ENCODE measurements at regions not wholly inside any gene's neighbourhood (a gene's known extent, or its start where the extent isn't known, plus 50 kb on each side); places are given as distances from the start of the nearest gene placed in this dataset.

GRCh38 chr7:92976931-92977330, 140.6 kb upstream of the CDK6 start:
- TF ChIP-seq, protein P1, sequence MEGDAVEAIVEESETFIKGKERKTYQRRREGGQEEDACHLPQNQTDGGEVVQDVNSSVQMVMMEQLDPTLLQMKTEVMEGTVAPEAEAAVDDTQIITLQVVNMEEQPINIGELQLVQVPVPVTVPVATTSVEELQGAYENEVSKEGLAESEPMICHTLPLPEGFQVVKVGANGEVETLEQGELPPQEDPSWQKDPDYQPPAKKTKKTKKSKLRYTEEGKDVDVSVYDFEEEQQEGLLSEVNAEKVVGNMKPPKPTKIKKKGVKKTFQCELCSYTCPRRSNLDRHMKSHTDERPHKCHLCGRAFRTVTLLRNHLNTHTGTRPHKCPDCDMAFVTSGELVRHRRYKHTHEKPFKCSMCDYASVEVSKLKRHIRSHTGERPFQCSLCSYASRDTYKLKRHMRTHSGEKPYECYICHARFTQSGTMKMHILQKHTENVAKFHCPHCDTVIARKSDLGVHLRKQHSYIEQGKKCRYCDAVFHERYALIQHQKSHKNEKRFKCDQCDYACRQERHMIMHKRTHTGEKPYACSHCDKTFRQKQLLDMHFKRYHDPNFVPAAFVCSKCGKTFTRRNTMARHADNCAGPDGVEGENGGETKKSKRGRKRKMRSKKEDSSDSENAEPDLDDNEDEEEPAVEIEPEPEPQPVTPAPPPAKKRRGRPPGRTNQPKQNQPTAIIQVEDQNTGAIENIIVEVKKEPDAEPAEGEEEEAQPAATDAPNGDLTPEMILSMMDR (IDR thresholded peaks at IDR 0.05; ENCODE audit: insufficient read depth, low read depth, low read length): no peak
- H3K4me3 ChIP-seq (ENCODE audit: low read depth, low read length): no peak overlapping the region
- no peak for DNase-seq (ENCODE audit: low read depth)

GRCh38 chr7:92973974-92974373, 137.6 kb upstream of the CDK6 start:
- no peak for DNase-seq (ENCODE audit: low read depth)
- H3K4me3 ChIP-seq (ENCODE audit: low read depth, low read length): no peak overlapping the region
- TF ChIP-seq, protein P1 (IDR thresholded peaks at IDR 0.05; ENCODE audit: insufficient read depth, low read depth, low read length): no peak

- TF ChIP-seq, protein P1 (IDR thresholded peaks at IDR 0.05; ENCODE audit: insufficient read depth, low read depth, low read length): no peak
- H3K4me3 ChIP-seq (ENCODE audit: low read depth, low read length): no peak overlapping the region
- DNase-seq (ENCODE audit: low read depth): no peak
Measured at GRCh38 chr7:92973293-92973731, 136.9 kb upstream of the CDK6 start.

DNA sequence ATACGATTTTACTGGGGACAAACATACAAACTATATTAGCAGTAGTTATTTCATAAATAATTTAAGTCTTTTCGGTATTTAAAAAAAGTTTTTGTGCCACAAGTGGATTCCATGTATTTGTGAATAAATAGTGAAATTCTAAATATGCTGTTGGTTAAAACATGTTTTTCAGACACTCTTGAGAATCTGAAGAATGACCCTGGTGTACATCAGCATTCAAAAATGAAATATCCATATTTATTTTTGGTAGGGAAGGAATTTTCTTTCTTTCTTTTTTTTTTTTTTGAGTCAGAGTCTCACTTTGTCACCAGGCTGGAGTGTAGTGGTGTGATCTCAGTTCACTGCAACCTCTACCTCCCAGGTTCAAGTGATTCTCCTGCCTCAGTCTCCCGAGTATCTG, 136.1 kb upstream of the CDK6 start:
- no peak for DNase-seq (ENCODE audit: low read depth)
- no peak overlapping the region for H3K4me3 ChIP-seq (ENCODE audit: low read depth, low read length)
- TF ChIP-seq, protein P1 (IDR thresholded peaks at IDR 0.05; ENCODE audit: insufficient read depth, low read depth, low read length): no peak

DNA sequence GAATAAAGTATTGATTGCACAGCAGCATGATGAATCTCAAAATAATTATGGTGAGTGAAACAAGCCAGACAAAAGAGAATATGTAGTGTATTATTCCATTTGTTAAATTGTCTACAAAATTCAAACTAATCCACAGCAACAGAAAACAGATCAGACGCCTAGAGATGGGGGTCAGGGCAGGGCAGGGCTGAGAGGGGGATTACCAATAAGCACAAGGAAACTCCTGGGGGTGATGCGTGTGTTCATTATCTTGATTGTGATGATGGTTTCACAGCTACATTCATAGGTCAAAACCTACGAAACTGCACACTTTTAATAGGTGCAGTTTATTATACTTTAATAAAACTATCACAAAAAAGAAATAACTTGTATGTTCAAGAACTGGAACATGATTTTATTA, 132.7 kb upstream of the CDK6 start:
- TF ChIP-seq, protein P1 (IDR thresholded peaks at IDR 0.05; ENCODE audit: insufficient read depth, low read depth, low read length): no peak
- no peak for DNase-seq (ENCODE audit: low read depth)
- H3K4me3 ChIP-seq (ENCODE audit: low read depth, low read length): no peak overlapping the region

GRCh38 chr7:92968502-92968901, 132.1 kb upstream of the CDK6 start:
- DNase-seq (ENCODE audit: low read depth): no peak
- no peak overlapping the region for H3K4me3 ChIP-seq (ENCODE audit: low read depth, low read length)
- TF ChIP-seq, protein P1 (IDR thresholded peaks at IDR 0.05; ENCODE audit: insufficient read depth, low read depth, low read length): no peak

DNA sequence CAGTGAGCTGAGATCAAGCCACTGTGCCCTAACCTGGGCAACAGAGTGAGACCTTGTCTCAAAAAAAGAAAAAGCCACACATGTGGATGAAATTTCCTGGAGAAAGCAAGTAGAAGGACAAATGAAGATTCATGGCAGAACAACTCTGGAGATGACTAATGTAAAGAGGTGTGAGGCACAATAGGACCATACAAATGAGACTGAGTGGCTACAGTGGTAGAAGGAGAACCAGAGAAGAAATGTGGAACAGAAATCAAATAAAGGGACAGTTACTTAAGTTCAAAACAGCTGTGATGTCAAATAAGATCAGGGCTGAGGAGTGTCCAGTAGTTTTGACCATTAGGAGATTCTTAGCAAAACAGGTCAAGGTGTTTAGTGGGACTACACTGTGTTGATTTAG, 130.9 kb upstream of the CDK6 start:
- no peak for DNase-seq (ENCODE audit: low read depth)
- H3K4me3 ChIP-seq (ENCODE audit: low read depth, low read length): no peak overlapping the region
- TF ChIP-seq, protein P1 (IDR thresholded peaks at IDR 0.05; ENCODE audit: insufficient read depth, low read depth, low read length): no peak
